Stimulated activated CD8-positive, alpha-beta memory T cell treated with anti-CD3 and anti-CD28 coated beads, Interleukin-4, amount 100 ng/mL, for 24 hours (primary cell): ENCODE measurements at regions not wholly inside any gene's neighbourhood (a gene's known extent, or its start where the extent isn't known, plus 50 kb on each side); places are given as distances from the start of the nearest gene placed in this dataset.
"Not testable (repeated sequence)": the region's sequence is repeated elsewhere in the genome, so short reads cannot be mapped to it uniquely, and the experiment has no call there.

Experiments used
- DNase-seq: peaks from one replicate; pipeline ENCODE4 v3.0.0-alpha.2; 2020; ENCODE audit warnings: low read depth

GRCh38 chr13:50747737-50748350, 95.6 kb downstream of the DLEU7 start:
- DNase-seq, result no peak

- DNase-seq, result not testable (repeated sequence)
Measured at GRCh38 chr13:50753221-50753620, 90.3 kb downstream of the DLEU7 start.

GRCh38 chr13:50755862-50756685, 87.4 kb downstream of the DLEU7 start:
- DNase-seq, result not testable (repeated sequence)

GRCh38 chr13:50757008-50757407, 86.5 kb downstream of the DLEU7 start:
- no peak for DNase-seq

- no peak for DNase-seq
Measured at GRCh38 chr13:50758796-50759195, 84.7 kb downstream of the DLEU7 start.

- DNase-seq, result no peak
Measured at GRCh38 chr13:50760751-50761150, 82.7 kb downstream of the DLEU7 start.

- no peak for DNase-seq
Measured at GRCh38 chr13:50761406-50761805, 82.1 kb downstream of the DLEU7 start.

GRCh38 chr13:50762969-50763567, 80.4 kb downstream of the DLEU7 start:
- DNase-seq, result no peak

GRCh38 chr13:50766013-50766412, 77.5 kb downstream of the DLEU7 start:
- DNase-seq, result no peak

GRCh38 chr13:50766695-50767094, 76.8 kb downstream of the DLEU7 start:
- DNase-seq, result no peak

GRCh38 chr13:50772881-50773280, 70.6 kb downstream of the DLEU7 start:
- DNase-seq, result not testable (repeated sequence)
